Gastrocnemius medialis (tissue), 4 donors: ENCODE measurements at regions not wholly inside any gene's neighbourhood (a gene's known extent, or its start where the extent isn't known, plus 50 kb on each side); places are given as distances from the start of the nearest gene placed in this dataset.

ENCODE experiments used
- ATAC-seq, 2 donors: fragments of 150-250 bp; one replicate each; pipeline ENCODE4 v1.9.1; 2016
- DNase-seq, 2 donors: peaks; one replicate each; pipeline ENCODE4 v3.0.0-alpha.2; 2019
- H3K27ac ChIP-seq, 4 donors: fragments of 200-600 bp; sonication (generic); 1 replicate in 1 of 4; 2 replicates in 3 of 4; pipeline ENCODE4 v1.5.1; 2016 to 2018; ENCODE audit warnings: mild to moderate bottlenecking in 2 of 4, moderate library complexity in 1 of 4
- H3K27me3 ChIP-seq, 3 donors: fragments of 200-600 bp; sonication (generic) in 2 of 3; 1 replicate in 1 of 3; 2 replicates in 2 of 3; pipeline versions ENCODE4 v1.5.1 to v1.6.0; 2016 to 2019; ENCODE audit warnings: mild to moderate bottlenecking in 1 of 3, moderate library complexity in 1 of 3
- H3K36me3 ChIP-seq, 2 donors: fragments of 200-600 bp; sonication (generic) in 1 of 2; one replicate each; pipeline ENCODE4 v1.5.1; 2017 to 2018
- H3K4me1 ChIP-seq, 2 donors: fragments of 200-600 bp; sonication (generic) in 1 of 2; one replicate each; pipeline ENCODE4 v1.5.1; 2016 to 2017; ENCODE audit warnings: mild to moderate bottlenecking in 2 of 2
- H3K4me3 ChIP-seq, 4 donors: fragments of 200-600 bp; sonication (generic) in 3 of 4; 1 replicate in 1 of 4; 2 replicates in 3 of 4; pipeline ENCODE4 v1.5.1; 2016 to 2019; ENCODE audit warnings: mild to moderate bottlenecking in 2 of 4
- H3K9me3 ChIP-seq, 3 donors: fragments of 200-600 bp; sonication (generic) in 2 of 3; 1 replicate in 1 of 3; 2 replicates in 2 of 3; pipeline ENCODE4 v1.5.1; 2016 to 2019
- CTCF ChIP-seq, 5 experiments: fragments of 450-650 bp in 3 of 5; fragments of 200-600 bp in 2 of 5; sonication (generic) in 2 of 5; IDR thresholded peaks in 4 of 5; conservative IDR thresholded peaks in 1 of 5; 1 replicate in 4 of 5; 2 replicates in 1 of 5; pipeline ENCODE4 v1.5.1; 2016 to 2019; ENCODE audit warnings: antibody characterized with exemption in 5 of 5, mild to moderate bottlenecking in 3 of 5, moderate library complexity in 3 of 5
- POLR2A ChIP-seq, 2 donors: fragments of 450-650 bp; IDR thresholded peaks; one replicate each; pipeline ENCODE4 v1.6.1; 2017; ENCODE audit warnings: antibody characterized with exemption in 2 of 2, mild to moderate bottlenecking in 2 of 2, moderate library complexity in 2 of 2
- in situ Hi-C, 4 donors: fragments of 200-750 bp; cut with MboI; loops; one replicate each; pipeline versions ENCODE4 v1.15.0 to v1.8.0; 2017; ENCODE audit warnings: low sequenced_read_pairs in 4 of 4
- intact Hi-C: fragments of 100-400 bp; cut with DNase I; formaldehyde crosslinking; loops from one replicate; pipeline ENCODE4 v1.15.1; 2023; ENCODE audit warnings: low total_unique reads

DNA sequence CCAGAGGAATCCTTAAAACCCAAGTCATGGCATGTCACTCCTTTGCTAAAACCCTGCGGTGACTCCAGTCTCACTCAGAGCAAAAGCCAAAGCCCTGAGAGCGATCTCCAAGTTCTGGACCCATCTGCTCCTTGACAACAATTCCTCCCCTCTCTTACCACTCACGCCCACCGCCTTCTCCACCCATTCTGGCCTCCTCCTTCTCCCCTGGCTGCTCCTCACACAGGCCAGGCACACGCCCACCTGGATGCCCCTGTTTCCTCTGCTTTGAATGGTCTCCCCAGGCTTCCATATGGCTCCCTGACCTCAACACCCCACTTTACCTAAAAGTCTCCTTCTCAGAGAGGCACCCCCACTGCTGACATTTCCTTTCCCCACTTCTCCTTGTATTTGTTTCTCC lies 146.1 kb upstream of the LINGO1 start:
- Histone ChIP-seq H3K4me3 (no peak overlapping the region), H3K27me3 (no peaks in the 10 kb centered on the region), H3K9me3 (no peaks in the 10 kb centered on the region), H3K27ac (no peak overlapping the region), H3K36me3 (no peaks in the 10 kb centered on the region), H3K4me1 (no peaks in the 10 kb centered on the region)
- DNase-seq = no peak
- in situ Hi-C loops (no loop called here), intact Hi-C loops (no loop called here)
- TF ChIP-seq POLR2A (IDR thresholded peaks at IDR 0.05) (no peak), CTCF (IDR thresholded peaks at IDR 0.05 in 4 of 5, conservative IDR thresholded peaks at IDR 0.05 in 1 of 5) (no peak)
- no peak for ATAC-seq

DNA sequence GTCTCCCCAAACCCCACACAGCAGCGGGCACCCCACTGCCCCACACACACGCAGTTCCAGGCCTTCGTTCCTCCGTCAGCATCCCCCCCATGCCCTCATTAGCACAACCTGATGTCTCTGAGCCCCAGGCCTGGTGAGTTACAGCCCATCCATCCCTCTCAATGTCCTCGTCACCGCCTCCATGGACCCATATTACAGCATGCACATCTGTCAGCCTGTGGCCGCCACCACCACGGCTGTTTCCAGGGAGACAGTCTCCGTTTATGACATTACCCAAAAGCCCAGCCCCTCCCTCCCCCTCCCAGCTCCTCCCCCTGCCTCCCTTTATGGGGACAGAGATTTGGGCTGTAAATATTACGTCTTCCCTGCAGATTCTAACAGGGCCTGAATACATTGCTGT lies 143.1 kb upstream of the LINGO1 start:
- in situ Hi-C loops = no loop called here
- no peaks in the 10 kb centered on the region for H3K36me3 ChIP-seq
- H3K27me3 ChIP-seq = no peaks in the 10 kb centered on the region
- H3K9me3 ChIP-seq = no peaks in the 10 kb centered on the region
- no peaks in the 10 kb centered on the region for H3K4me1 ChIP-seq
- DNase-seq (no peak), ATAC-seq (no peak)
- intact Hi-C loops = no loop called here
- H3K4me3 ChIP-seq = no peak overlapping the region
- H3K27ac ChIP-seq = no peak overlapping the region
- no peak for TF ChIP-seq CTCF (IDR thresholded peaks at IDR 0.05 in 4 of 5, conservative IDR thresholded peaks at IDR 0.05 in 1 of 5)
- TF ChIP-seq POLR2A (IDR thresholded peaks at IDR 0.05) = no peak

DNA sequence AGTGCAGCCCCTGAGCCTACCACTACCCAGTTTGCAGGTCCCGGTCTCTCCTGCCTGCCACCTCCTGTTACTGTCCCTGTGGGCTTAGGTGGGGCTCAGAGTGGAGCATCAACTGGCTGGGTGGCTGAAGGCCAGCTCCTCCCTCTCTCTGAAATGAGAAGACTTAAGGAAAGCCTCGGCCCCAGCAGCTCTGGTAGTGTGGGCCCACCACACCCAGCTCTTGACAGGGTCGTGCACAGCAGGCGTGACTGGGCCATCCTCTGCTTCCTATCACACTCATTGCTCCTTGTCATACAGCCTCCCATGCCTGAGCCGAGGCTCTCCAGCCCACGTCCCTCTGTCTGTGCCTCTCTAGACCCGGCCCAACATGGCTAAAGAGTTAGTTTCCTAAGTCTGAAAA lies 142.7 kb upstream of the LINGO1 start:
- DNase-seq = no peak
- Histone ChIP-seq H3K4me3 (no peak overlapping the region), H3K27ac (no peak overlapping the region), H3K4me1 (no peaks in the 10 kb centered on the region), H3K27me3 (no peaks in the 10 kb centered on the region), H3K9me3 (no peaks in the 10 kb centered on the region), H3K36me3 (no peaks in the 10 kb centered on the region)
- in situ Hi-C loops = no loop called here
- intact Hi-C loops = no loop called here
- ATAC-seq = no peak
- no peak for TF ChIP-seq CTCF (IDR thresholded peaks at IDR 0.05 in 4 of 5, conservative IDR thresholded peaks at IDR 0.05 in 1 of 5)
- TF ChIP-seq POLR2A (IDR thresholded peaks at IDR 0.05) = no peak

DNA sequence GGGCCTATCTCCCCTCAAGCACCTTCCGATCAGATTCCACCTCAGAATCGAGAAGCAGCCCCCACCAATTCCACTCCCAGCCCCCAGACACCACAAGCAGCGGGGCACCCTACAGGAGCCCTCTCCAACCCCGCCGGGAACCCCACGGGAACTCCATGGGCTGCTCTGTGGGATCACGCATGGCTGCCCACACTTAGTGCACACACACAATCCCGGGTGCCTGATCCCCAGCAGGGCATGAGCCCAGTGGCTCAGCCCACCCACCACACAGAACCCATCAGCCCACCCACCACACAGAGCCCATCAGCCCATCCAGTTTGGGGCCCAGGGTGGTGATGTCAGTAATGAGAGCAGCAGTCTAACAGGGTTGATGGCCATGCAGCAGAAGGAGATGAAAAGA lies 141.6 kb upstream of the LINGO1 start:
- intact Hi-C loops = no loop called here
- H3K27me3 ChIP-seq = no peaks in the 10 kb centered on the region
- no peak for DNase-seq
- H3K27ac ChIP-seq = no peak overlapping the region
- no peaks in the 10 kb centered on the region for H3K4me1 ChIP-seq
- no peak for TF ChIP-seq POLR2A (IDR thresholded peaks at IDR 0.05)
- no peak for TF ChIP-seq CTCF (IDR thresholded peaks at IDR 0.05 in 4 of 5, conservative IDR thresholded peaks at IDR 0.05 in 1 of 5)
- in situ Hi-C loops = no loop called here
- no peaks in the 10 kb centered on the region for H3K9me3 ChIP-seq
- no peak overlapping the region for H3K4me3 ChIP-seq
- no peak for ATAC-seq
- no peaks in the 10 kb centered on the region for H3K36me3 ChIP-seq

DNA sequence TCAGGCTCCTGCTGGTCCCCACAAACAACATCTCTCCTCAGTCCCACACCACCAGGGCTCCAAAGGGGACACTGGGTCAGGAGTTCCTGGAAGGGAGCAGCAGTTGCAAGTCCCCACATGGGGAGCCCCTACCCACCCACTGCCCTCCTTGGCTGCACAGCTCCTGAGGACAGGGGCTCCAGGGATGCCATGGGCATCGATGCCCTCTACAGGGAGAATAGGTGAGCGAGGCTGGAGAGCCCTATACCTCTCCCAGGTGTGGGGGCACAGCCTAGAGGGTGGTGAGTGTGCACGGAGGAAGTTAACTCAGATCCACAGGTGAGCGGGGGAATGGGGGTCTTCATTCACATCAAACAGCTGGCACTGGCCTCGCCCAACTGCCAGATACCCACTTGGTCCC lies 141.2 kb upstream of the LINGO1 start:
- Histone ChIP-seq H3K4me1 (no peaks in the 10 kb centered on the region), H3K36me3 (no peaks in the 10 kb centered on the region), H3K4me3 (no peak overlapping the region), H3K9me3 (no peaks in the 10 kb centered on the region), H3K27ac (no peak overlapping the region), H3K27me3 (peaks cover 0 to 3% (median 0%) of the 10 kb centered on the region in 3 donors)
- ATAC-seq = no peak
- no peak for DNase-seq
- TF ChIP-seq POLR2A (IDR thresholded peaks at IDR 0.05) (no peak), CTCF (IDR thresholded peaks at IDR 0.05 in 4 of 5, conservative IDR thresholded peaks at IDR 0.05 in 1 of 5) (no peak)
- in situ Hi-C loops (no loop called here), intact Hi-C loops (no loop called here)
